ENCODE measurements at regions not wholly inside any gene's neighbourhood (a gene's known extent, or its start where the extent isn't known, plus 50 kb on each side); places are given as distances from the start of the nearest gene placed in this dataset.

DNA sequence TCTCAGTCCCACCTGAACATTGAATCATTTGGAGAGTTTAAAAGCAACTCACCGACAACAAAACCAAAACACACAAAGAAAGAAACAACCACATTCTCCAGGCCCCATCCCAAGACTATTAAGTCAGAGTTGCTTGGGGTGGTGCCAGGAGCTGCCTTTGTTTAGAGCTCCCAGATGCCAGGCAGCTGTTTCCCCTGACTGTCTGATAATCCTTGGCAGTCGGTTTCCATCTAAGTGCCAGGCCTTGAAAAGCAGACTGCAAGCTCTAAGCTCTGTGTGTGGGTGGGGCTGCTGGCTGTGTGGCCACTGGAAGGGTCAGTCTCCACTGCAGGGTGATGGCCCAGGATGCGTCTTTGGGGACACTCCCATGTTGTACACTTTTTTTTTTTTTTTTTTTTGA is 255.3 kb upstream of the AGAP1 start:
- FAIRE-seq (no peak), DNase-seq (ENCODE audit: extremely low spot score, insufficient read length, low read depth) (no peak)

DNA sequence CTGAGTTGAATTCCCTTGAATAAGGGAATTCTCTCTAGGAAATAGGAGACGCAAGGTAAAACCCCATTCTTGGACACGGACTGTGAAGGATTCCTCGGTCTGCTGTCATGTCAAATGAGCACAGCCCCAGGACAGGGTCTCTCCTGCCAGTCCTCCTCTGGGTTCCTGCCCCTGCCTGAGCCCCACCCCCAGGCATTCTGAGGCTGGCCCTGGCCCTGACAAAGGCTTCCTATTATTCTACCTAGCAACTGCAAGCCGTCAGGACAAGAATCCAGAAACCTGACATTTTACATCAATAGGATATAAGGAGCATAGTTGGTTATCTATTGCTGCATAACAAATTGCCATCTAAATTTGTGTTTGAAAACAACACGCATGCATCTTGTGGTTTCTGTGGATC is 253.3 kb upstream of the AGAP1 start:
- no peak for FAIRE-seq
- DNase-seq (ENCODE audit: extremely low spot score, insufficient read length, low read depth), result no peak

DNA sequence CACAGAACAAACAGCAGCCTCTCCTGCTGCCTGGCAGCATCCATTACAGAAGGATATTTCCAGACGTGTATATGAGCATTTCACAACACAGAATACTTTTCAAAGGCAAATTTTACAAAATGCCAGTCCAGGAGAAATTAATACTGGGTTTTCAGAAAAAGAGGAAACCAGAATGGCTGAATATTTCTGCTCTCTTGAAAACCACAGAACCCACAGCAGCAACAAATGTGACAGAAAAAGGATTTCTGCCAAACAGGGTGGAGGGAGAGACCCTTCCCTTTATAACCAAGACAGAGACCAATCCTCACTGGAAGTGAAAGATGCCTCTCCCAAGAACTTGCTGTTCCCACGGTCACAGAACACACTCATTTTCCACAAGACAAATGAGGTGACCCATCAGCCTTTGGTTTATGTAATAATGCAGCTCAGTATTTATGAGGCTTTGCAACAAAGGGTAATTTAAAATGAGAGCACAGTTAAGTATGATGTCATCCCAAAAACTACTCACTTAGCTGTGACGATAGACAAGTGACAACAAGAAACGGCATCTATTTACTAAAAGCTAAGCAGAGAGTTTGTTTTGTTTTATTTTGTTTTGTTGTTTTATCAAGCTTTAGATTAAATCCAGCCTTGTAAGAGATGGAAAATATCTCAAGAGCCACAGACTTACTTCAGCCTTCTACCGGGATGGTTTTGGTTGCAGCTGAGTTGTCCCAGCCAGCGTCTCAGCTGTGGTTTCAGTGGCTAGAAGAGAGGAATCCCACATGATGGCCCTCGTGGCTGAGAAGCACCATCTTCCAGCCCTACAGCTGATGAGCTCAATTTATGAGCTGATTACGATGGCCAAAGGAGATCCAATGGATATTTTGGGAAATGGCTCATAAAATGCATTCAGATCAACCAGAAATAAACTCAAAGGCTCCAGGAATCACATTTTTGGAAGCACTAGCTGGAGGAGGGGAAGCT is 249.3 kb upstream of the AGAP1 start:
- DNase-seq (ENCODE audit: extremely low spot score, insufficient read length, low read depth), result no peak
- no peak for FAIRE-seq

DNA sequence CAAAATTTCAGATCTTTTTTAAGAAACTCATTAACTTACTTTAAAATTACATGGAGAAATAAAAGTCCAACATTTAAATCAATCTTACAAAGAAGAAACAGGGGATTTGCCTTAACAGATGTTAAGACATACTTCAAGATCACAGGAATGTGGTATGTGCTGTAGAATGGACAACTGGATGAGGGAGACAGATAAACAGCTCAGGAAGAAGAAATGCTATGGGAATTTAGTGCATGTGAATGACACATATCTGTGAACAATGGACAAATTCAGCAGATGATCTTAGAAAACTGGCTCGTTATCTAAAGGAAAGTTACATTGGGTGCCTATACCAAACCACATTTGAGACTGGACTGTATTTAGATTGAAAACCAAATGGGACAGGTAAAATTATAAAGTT is 246.8 kb upstream of the AGAP1 start:
- no peak for DNase-seq (ENCODE audit: extremely low spot score, insufficient read length, low read depth)

DNA sequence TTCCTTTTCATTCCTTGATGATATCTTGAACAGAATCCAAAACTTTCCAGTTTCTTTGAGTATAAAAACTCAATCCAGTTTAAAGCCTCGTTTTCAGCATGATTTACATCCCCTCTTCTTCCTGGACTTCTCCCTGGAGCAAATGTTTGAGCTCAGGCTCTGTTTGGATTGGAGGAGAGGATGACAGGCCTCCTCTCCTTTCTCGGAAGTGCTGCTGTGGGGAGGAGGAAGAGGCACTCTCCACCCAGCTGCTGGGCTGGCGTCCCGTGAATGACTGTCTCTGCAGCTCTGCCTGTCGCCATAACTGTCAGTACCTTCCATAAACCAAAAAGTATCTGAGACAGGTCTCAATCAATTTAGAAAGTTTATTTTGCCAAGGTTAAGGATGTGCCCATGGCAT is 238.2 kb upstream of the AGAP1 start:
- no peak for DNase-seq (ENCODE audit: extremely low spot score, insufficient read length, low read depth)
- FAIRE-seq, result no peak

More for the DNA sequence above, 246.8 kb upstream of the AGAP1 start:
- FAIRE-seq, result no peak

DNA sequence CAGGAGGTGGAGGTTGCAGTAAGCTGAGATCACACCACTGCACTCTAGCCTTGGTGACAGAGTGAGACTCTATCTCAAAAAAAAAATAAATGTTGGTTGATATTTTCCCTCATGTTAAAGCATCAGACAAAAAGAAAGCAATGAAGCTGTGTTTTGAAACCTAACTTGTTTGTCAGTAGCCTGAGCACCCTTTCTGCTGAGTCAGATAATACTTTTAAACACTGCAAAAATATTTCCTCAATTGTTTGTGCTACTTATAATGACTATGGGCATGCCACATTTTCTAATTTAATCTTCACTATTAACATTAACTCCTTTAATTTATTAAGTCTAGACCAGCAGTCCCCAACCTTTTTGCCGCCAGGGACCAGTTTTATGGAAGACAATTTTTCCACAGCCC is 236.3 kb upstream of the AGAP1 start:
- FAIRE-seq, result no peak
- no peak for DNase-seq (ENCODE audit: extremely low spot score, insufficient read length, low read depth)

DNA sequence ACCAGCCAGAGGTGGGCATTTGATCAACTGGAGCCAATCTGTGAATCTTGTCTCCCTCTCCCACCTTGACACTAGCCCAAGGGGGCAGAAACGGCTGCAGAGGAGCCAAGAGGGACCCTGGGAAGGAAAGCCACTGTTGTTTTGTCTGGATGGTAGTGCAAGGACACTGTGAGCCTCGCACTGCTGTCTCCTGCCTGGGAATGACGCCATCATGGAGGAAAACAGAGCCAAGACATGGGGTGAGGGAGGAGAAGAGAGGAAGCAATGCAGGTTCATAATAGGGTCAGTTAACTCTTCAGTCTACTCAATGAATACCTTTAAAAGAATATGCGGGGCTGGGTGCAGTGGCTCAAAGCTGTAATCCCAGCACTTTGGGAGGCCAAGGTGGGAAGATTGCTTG is 231.1 kb upstream of the AGAP1 start:
- DNase-seq (ENCODE audit: extremely low spot score, insufficient read length, low read depth) (no peak), FAIRE-seq (no peak)

DNA sequence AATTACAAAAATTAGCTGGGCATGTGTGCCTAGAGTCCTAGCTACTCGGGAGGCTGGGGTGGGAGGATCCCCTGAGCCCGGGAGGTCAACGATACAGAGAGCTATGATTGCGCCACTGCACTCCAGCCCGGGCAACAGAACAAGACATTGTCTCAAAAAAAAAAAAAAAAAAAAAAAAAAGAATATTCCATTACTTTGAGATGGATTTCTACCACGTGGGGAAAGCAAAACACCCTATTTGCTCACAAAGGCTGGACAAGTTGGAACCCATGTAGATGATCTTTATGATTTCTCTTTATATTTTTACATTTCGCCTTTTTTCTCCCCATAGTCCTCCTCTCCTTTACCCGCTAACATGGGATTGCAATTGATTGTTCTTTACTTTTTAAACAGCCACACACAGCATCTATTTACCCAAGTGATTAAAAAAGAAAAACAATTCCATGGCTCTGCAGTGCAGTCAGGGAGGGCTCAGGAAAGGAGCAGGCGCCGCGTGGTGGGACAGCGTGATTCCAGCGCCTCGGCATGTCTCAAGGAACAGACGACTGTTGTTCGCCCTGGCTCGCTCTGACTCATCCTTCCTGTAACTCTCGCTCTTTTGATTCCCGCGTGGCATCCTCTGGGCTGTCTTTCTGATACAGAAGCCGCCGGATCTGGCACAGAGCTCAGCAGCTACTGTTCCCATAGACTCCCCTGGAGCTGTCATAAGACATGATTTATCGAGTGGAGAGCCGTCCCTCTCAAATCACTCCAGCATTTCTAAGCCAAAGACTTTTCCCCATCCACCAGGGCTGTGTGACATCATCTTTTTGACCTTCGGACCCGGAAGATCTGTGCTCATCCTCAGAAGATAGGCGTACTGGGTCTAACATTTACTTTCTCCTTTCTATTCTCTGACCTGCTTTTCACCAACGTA is 230.4 kb upstream of the AGAP1 start:
- no peak for FAIRE-seq
- DNase-seq (ENCODE audit: extremely low spot score, insufficient read length, low read depth), result no peak

DNA sequence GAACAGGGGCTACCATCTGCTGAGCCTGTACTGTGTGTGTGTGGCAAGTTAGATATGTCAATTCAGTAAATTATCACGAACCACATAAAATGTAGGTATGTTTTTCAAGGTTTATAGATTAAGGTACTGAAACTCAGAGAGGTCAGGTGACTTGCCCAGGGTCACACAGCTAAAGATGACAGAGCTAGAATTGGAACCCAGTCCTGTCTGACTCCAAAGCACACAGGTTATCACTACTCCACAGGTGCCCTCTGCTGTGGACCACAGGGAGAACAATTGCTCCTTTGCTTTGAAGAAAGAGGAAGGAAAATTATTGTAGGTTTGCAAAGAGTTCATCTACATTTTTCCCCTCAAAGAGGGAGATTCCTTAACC is 229.7 kb upstream of the AGAP1 start:
- FAIRE-seq, result no peak
- no peak for DNase-seq (ENCODE audit: extremely low spot score, insufficient read length, low read depth)

DNA sequence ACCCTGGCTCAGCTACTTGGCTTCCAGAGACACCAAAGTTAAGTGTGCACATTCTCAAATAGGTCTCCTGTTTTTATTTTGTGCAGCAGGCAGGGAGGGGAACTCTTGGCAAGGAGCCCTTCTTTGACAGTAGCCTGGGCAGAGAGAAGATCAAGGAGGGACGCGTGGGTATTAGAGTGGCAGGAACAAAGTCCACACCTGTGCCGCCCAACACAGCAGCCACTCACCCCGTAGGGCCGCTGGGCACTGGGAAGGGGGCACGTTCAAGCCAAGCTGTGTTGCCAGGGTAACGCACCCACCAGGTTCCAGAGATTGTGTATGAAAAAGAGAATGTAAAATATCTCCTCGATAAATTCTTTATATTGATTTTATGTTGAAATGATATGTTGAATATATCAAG is 229.3 kb upstream of the AGAP1 start:
- no peak for FAIRE-seq
- no peak for DNase-seq (ENCODE audit: extremely low spot score, insufficient read length, low read depth)

DNA sequence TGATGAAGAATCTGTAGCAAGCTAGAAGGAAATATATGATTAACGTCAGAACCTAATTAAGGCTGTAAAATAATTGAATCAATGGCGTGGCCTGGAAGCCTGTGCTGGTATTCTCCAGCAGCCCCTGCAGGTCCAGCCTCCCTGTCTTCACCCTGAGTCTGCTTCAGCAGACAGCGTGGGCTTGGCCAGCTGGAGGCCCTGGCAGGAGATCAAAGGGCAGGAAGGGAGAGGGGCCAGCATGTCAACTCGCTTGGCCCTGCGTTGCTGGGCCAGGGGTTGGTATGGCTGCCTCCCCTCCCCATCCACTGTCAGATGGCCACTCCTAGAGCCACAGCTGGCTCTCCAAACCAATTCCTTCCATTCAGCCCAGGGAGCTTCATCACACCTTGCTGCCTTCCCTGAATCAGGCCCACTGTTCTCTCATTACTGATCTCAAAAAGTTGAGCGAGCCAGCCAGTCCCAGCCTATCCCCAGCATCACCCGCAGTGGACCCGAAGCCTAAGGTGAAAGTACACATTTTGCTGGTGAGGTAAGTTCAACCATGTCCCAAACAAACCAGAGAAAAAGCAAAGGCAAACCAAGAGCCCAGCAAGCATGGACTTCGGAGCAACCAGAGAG is 228.4 kb upstream of the AGAP1 start:
- FAIRE-seq, result no peak

DNA sequence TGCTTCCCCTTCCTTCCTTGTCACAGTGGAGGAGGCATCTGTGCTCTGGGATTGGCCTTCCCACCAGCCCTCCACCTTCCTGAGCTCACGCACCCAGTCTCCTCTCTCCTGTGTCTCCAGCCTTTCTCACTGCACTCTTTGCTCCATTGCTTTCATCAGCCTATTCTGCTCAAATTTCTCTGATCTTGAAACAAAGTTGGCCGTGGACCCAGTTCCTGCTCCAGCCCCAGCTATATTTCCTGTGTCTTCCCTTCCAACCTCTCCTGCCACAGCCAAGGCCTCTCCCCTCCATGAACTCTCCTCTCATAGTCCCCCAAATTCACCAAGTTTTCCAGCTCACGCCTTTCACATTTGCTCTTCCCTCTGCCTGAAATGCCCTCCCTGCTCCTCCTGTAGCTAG is 226.6 kb upstream of the AGAP1 start:
- no peak for DNase-seq (ENCODE audit: extremely low spot score, insufficient read length, low read depth)
- no peak for FAIRE-seq

More for the DNA sequence above, 228.4 kb upstream of the AGAP1 start:
- no peak for DNase-seq (ENCODE audit: extremely low spot score, insufficient read length, low read depth)

DNA sequence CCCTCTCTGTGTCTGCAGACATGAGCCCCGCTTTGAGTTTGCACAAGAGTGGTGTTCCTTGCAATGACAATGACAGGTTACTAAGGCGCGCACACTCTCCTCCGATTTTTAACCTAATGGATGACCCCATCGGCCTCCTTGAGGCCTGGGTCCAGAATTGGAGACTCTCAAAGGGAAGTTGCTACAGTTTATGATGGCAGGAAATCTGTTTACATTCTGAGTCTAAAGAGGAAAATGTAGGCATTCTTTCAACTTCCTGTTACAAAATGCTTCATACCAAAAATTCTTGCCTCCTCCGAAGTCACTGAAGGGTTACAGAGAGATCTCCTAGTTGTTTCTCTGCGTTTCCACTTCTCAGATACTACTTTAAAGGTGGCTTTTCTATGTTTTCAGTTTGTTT is 225.3 kb upstream of the AGAP1 start:
- DNase-seq (ENCODE audit: extremely low spot score, insufficient read length, low read depth) (no peak), FAIRE-seq (no peak)

DNA sequence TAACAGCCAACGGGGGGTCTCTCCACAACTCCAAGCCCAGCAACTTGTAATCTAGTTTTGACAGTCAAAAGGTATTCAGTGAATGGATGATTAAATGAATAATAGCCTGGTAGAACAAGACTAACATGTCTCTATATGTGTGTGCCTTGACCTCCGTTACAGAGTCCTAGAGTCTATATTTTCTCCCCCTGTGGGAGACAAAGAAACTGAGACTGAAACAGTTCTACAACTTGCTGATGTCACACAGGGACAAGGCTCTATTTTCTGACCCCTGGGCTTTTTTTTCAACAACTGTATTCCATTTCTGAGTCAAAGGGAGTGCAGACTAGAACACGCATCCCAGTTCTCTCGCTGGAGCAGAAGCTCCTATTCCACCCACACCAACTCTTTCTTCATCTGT is 223.6 kb upstream of the AGAP1 start:
- no peak for FAIRE-seq
- DNase-seq (ENCODE audit: extremely low spot score, insufficient read length, low read depth), result no peak

DNA sequence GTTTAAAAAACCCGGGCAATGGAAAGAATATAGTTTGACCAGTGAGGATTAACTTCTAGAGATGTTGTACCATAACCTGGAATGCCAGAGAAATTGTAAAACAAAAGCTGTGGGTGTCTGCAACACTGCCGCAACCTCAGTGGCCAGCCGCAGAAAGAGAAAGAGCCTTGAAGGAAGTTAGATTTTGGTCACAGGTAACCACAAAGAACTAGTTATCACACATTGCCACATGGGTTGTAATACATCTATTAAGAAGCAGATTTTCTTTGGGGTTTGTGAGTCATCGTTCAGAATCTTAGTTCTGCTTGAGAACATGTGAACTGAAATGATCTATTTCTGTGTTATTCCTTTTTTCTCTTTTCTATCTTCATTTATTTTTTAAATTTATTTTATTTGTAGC is 222.9 kb upstream of the AGAP1 start:
- FAIRE-seq, result peak; percentile 85
- peak; percentile 28 for DNase-seq (ENCODE audit: extremely low spot score, insufficient read length, low read depth)

DNA sequence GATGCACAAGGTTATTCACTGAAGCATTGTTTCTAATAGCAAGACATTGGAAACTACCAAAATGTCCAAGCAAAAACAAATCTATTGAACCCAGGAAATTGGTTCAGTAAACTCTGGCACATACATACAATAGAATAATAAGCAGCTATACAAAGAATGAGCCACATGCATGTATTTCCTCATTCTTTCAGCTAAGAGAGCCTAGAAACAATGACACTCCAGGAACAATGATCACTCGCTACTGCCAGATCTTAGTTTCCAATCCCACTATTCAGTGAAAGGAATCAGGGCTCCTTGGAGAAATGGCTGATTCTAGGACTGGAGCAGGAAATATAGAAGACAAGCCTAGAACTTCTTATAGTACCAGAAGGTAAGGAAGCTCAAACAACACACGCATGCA is 221.9 kb upstream of the AGAP1 start:
- DNase-seq (ENCODE audit: extremely low spot score, insufficient read length, low read depth) (no peak), FAIRE-seq (no peak)

DNA sequence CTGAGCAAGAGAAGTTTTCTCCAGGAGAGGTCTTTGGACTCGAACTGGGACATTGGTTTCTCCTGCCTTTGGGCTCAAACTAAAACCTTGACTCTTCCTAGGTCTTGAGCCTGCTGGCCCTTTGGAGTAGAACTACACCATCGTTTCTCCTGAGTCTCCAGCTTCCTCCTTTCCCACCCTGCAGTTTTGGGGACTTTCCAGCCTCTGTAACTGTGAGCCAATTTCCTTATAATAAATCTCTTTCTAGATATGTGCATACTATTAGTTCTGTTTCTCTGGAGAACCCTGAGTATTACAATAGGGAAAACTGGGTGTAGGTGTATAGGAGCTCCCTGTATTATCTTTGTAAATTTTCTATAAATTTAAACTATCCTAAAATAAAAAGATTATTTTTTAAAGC is 219.8 kb upstream of the AGAP1 start:
- no peak for FAIRE-seq
- DNase-seq (ENCODE audit: extremely low spot score, insufficient read length, low read depth), result no peak

DNA sequence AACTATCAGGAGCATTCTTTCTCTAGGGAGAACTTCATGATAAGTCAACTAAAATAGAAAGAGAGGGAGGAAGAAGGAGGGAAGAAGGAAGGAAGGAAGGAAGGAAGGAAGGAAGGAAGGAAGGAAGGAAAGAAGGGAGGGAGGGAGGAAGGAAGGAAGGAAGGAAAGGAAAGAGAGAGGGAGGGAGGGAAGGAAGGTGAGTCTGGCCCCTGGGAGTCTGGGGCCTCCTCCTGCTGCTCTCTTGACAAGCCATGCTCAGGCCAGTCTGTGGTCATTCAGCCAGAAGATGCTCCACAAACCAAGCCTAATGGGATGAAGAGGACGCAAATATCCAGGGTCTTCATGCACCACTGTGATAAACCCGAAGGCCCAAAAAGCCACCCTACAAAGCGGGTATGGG is 216.4 kb upstream of the AGAP1 start:
- no peak for DNase-seq (ENCODE audit: extremely low spot score, insufficient read length, low read depth)
- FAIRE-seq, result no peak

DNA sequence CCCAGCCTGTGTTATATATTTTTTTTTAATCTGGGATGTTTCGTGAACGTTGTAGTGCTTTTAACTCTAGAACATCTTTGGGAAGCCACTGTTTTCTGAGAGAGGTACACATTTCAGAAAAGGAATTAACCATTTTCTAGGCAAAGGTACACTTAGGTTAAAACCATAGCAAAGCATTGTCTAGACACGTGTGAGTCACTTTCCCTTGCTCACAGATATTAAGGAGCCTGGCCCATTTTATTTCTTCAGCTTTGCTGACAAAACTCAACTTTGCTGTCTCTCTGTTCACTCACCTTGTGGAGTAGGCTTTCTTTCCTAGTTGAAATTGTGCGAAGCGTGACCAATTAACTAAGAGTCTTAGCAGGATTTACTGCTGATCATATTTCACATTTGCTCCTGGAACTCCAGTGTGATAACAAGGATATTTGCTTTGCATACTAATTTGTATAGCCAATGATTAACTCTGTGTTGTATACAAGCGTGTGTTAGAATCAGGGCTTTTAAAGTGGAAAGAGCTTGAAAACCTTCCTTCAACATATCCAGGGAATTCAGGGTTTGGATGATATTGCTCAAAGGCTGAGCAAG is 215.0 kb upstream of the AGAP1 start:
- DNase-seq (ENCODE audit: extremely low spot score, insufficient read length, low read depth), result no peak
- FAIRE-seq, result no peak

DNA sequence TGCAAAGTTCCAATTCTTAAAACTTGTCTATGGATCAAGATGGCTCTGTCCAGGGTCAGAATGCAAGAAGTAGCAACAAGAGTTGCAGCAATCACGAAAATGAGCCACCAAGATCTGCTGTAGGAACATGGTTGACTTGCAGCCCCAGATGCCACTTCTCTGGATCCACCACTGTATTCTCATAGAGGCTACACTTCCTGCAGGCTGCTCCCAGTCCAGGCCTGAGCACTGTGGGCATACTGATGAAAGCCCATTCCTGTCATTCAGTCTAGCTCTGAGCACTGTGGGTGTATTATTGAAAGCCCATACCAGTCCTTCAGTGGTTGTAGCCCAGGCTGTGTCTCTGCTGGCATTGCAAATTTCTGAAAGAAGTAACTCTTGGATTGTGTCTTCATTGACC is 213.9 kb upstream of the AGAP1 start:
- FAIRE-seq, result no peak
- DNase-seq (ENCODE audit: extremely low spot score, insufficient read length, low read depth), result no peak
